ENCODE measurements at regions not wholly inside any gene's neighbourhood (a gene's known extent, or its start where the extent isn't known, plus 50 kb on each side); places are given as distances from the start of the nearest gene placed in this dataset.
"Not testable (repeated sequence)": the region's sequence is repeated elsewhere in the genome, so short reads cannot be mapped to it uniquely, and the experiment has no call there.

DNA sequence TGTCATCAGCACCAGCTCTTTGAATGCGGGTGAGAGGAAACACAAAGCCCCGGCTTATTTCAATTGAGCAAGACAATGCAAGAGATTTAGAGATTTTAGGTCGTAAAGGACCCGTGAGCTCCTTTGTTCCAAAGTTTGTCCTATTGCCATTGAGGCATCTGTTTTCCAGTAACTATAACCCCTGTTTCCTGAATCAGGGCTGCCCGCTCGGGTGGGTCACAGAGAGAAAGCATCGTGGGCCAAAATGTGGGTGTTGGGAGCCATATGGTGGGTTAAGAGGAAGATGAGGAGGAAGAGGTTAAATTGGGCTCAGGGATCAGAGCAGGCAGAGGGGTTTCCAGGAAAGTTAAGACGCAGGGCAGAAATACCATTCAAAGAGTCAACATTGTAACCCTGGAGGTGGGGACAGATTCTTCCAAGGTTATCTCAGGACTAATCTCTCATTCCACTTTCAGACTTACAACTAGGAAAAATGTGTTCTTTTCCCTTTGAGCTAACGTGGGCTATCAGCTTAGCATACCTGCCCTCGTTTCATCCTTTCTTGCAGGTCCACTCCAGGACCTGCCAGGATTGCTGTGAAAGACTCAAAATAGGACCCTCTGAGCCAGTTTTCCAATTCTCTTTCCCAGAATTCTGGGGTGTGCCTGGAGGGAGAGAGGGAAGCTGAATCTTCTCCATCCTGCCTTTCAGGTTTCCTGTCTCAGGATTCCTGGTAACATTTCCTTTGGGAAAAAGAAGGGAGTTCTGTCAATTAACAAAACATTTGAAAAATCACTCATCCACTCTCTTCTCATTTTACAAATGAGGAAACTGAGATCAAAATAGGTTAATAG, 95.5 kb upstream of the TAF11L2 start:
- Histone ChIP-seq H3K9ac (ENCODE audit: low read length) (peak overlapping the region; percentile 28), H3K27ac (ENCODE audit: low read length) (peak overlapping the region; percentile 19), H3K4me1 (ENCODE audit: control insufficient read depth, low read depth, low read length) (peaks cover 64% of the 10 kb centered on the region), H3K36me3 (ENCODE audit: control insufficient read depth, low read depth, low read length) (no peaks in the 10 kb centered on the region), H3K4me3 (ENCODE audit: low read length) (peak overlapping the region; percentile 42), H3K9me3 (ENCODE audit: control insufficient read depth, low read depth, low read length) (no peaks in the 10 kb centered on the region), H3K27me3 (ENCODE audit: control insufficient read depth, insufficient read depth, low read length) (peaks cover 28% of the 10 kb centered on the region)

DNA sequence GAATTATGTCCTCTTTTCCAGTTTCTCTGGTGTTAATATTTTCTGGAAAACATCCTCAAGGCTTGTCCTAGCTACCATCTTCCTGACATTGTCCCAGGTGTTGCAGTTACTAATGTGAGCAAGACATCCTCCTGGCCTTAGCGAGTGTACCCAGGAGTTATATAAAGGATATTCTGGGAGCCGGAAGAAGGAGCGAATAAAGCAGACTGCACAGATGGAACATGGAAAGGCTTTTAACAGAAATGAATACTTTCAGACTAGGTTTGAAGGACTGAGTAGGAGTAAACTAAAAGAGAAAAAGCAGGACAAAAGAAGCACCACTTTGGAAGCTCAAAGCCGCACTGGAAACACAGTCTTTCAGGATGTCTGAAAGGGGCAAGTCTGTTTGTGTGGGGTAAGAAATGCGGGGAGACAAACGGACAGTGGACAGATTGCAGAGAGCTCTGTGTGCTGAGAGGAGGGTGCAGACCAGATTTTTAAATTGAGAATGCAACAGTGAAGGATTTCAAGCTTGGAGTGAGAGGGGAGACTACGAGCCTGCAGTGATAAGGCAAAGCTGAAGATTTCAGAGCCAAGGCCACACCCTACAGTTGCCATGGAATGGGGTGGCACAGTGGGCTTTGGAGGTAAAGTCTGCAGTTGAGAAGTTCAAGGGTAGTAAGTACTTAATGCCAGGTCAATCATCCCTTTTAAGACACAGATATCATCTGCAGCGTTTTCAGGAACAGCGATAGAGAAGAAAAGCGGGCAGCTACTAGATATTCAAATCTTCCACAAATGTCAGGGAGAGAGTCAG, 94.1 kb upstream of the TAF11L2 start:
- H3K4me1 ChIP-seq (ENCODE audit: control insufficient read depth, low read depth, low read length), result peaks cover 57% of the 10 kb centered on the region
- no peaks in the 10 kb centered on the region for H3K36me3 ChIP-seq (ENCODE audit: control insufficient read depth, low read depth, low read length)
- H3K27ac ChIP-seq (ENCODE audit: low read length), result no peak overlapping the region
- no peak overlapping the region for H3K4me3 ChIP-seq (ENCODE audit: low read length)
- H3K9ac ChIP-seq (ENCODE audit: low read length), result no peak overlapping the region
- peaks cover 27% of the 10 kb centered on the region for H3K27me3 ChIP-seq (ENCODE audit: control insufficient read depth, insufficient read depth, low read length)
- H3K9me3 ChIP-seq (ENCODE audit: control insufficient read depth, low read depth, low read length), result no peaks in the 10 kb centered on the region

DNA sequence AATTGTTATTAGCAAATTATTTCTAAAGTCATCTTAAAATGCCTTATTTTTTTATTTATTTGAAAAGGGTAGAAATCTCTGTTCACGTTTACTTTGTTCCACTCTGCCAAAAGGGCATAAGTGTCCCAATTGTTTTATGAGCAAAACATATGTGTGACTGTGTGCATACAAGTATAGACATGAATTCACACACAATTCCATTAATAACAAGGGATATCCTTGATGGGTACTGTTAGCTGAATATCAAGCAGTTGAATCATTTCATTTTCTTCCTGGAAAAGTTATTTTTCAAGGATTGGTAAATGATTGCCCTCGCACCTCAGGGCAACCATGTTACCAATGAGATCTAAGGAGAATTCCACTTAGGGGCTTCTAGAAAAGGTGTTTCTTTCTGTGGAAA, 92.1 kb upstream of the TAF11L2 start:
- H3K9ac ChIP-seq (ENCODE audit: low read length), result no peak overlapping the region
- H3K4me1 ChIP-seq (ENCODE audit: control insufficient read depth, low read depth, low read length), result peaks cover 41% of the 10 kb centered on the region
- no peaks in the 10 kb centered on the region for H3K36me3 ChIP-seq (ENCODE audit: control insufficient read depth, low read depth, low read length)
- no peak overlapping the region for H3K4me3 ChIP-seq (ENCODE audit: low read length)
- peaks cover 21% of the 10 kb centered on the region for H3K27me3 ChIP-seq (ENCODE audit: control insufficient read depth, insufficient read depth, low read length)
- H3K9me3 ChIP-seq (ENCODE audit: control insufficient read depth, low read depth, low read length), result no peaks in the 10 kb centered on the region
- H3K27ac ChIP-seq (ENCODE audit: low read length), result no peak overlapping the region

DNA sequence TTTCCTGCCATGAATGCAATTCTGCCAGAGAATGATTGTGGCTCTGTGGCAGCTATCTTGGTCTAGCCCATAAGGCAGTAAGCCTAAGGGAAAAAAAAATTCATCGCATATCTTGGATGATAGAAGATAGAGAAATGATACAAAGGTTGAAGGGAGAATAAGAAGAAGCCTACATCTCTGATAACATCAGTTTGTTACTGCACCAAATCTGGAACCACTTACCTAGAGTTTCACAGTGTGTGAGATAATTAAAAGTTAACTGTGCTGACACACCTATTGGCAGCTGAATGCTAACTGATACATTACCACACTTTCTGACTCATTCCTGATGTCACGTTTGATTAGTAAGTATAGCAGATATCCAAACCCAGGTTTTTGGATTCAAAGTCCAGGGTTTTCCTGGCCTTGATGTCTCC, 91.6 kb upstream of the TAF11L2 start:
- H3K9ac ChIP-seq (ENCODE audit: low read length), result no peak overlapping the region
- H3K36me3 ChIP-seq (ENCODE audit: control insufficient read depth, low read depth, low read length), result no peaks in the 10 kb centered on the region
- H3K27me3 ChIP-seq (ENCODE audit: control insufficient read depth, insufficient read depth, low read length), result peaks cover 21% of the 10 kb centered on the region
- no peaks in the 10 kb centered on the region for H3K9me3 ChIP-seq (ENCODE audit: control insufficient read depth, low read depth, low read length)
- peaks cover 36% of the 10 kb centered on the region for H3K4me1 ChIP-seq (ENCODE audit: control insufficient read depth, low read depth, low read length)
- H3K27ac ChIP-seq (ENCODE audit: low read length), result no peak overlapping the region
- H3K4me3 ChIP-seq (ENCODE audit: low read length), result no peak overlapping the region

DNA sequence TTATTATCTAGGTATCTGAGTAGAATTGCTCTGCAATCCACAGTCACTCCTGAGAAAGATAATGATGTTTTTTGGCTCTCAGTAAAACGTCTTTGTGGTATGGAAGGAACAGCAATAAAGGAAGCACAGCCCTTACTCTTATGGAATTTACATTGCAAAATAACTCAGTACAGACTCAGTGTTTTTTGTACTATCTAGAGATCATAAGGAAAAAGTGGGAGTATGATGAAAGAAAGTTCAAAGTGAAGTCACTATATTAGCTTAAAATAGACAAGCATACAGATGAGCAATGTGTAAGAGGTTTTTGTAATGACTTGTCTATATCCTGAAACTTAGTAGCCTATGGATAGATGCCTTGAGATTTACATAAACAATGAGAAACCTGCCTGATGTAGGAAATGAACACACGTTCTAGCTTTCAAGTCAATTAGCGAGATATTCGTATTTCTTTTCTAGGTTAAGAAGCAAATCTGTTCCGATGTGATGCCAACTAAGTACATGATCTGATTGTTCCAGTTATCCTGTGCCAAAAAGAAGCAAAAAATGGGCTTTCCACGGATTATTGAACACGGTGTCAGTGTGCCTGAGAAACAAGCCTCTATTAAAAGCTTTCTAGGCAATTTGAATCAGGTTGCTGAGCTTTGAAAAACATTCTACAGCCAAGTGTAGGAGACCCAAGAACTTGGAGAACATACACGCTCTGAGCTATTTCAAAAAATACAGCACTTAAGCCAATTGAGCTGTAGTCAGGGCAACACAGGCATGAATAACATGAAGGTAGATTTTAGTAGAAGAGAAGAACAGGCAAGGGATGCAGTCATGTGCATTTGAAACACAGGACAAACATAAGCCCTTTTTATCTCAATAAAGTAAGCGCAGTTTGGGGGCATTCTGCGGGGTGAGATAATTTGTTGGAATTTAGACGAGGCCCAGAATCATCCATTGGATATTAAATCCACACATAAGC, 86.3 kb upstream of the TAF11L2 start:
- Histone ChIP-seq H3K9me3 (ENCODE audit: control insufficient read depth, low read depth, low read length) (no peaks in the 10 kb centered on the region), H3K4me3 (ENCODE audit: low read length) (no peak overlapping the region), H3K27ac (ENCODE audit: low read length) (no peak overlapping the region), H3K36me3 (ENCODE audit: control insufficient read depth, low read depth, low read length) (no peaks in the 10 kb centered on the region), H3K4me1 (ENCODE audit: control insufficient read depth, low read depth, low read length) (peaks cover 13% of the 10 kb centered on the region), H3K9ac (ENCODE audit: low read length) (no peak overlapping the region), H3K27me3 (ENCODE audit: control insufficient read depth, insufficient read depth, low read length) (no peaks in the 10 kb centered on the region)

DNA sequence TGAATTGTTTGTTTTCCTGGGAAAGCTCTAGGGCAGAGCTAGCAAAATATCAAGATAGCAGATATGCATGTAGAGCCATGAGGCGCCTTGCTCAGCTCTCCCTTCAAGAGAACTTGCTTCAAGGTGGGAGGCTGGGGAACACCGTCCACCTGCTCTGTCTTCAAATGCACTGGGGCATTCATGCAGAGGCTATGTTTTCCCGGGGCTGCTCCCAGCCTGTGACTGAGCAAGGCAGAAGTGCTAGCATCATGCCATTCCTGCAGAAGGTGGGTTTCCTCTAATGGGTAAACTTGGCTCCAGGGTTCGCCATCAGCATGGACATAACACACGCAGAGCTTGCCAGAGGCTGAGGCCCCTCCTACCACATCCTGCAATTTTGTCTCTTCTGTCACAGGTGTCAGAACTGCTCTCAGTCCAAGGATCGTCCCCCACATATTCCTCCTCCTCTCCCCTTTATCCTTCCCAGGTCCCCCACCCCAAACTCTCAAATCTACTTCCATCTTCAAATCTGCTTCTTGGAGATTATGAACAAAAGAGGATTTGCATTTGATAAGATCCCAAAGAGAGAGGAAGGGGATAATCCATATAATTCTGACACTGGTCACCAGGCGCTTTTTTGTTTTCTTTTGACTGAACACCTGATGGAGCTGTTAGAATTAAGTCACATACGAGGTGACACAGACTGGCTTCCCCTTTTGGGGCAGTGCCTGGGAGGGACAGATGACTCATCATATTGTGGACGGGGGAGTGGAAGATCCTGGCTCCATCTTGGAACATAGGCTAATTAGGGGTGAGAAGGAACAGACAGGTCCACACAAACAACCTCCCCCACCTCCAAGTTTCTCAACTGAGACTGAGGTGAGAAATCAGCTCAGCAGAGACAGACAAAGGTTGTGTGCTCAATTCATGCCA, 85.0 kb upstream of the TAF11L2 start:
- Histone ChIP-seq H3K4me1 (ENCODE audit: control insufficient read depth, low read depth, low read length) (peaks cover 13% of the 10 kb centered on the region), H3K4me3 (ENCODE audit: low read length) (no peak overlapping the region), H3K9me3 (ENCODE audit: control insufficient read depth, low read depth, low read length) (no peaks in the 10 kb centered on the region), H3K27me3 (ENCODE audit: control insufficient read depth, insufficient read depth, low read length) (no peaks in the 10 kb centered on the region), H3K36me3 (ENCODE audit: control insufficient read depth, low read depth, low read length) (no peaks in the 10 kb centered on the region), H3K27ac (ENCODE audit: low read length) (no peak overlapping the region), H3K9ac (ENCODE audit: low read length) (no peak overlapping the region)

DNA sequence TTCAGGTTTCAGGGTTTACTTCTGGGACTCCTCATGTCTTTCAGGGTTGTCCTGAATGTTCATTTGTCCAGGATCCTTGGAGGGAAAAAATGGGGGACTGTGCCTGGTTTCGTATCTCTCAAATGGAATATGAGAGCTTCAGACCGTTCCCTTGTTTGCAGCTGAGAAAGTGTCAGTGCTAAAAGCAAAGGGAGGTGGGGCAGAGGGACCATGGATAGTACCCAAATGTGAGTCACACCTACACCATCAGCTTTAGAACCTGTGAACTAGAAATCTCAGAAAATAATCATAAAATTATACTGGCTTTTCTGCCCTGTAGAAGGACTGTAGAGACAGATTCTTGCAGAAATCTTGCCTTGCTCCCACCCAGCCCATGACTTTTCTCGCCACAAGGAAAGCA, 84.3 kb upstream of the TAF11L2 start:
- Histone ChIP-seq H3K9ac (ENCODE audit: low read length) (no peak overlapping the region), H3K9me3 (ENCODE audit: control insufficient read depth, low read depth, low read length) (no peaks in the 10 kb centered on the region), H3K4me3 (ENCODE audit: low read length) (no peak overlapping the region), H3K36me3 (ENCODE audit: control insufficient read depth, low read depth, low read length) (no peaks in the 10 kb centered on the region), H3K27ac (ENCODE audit: low read length) (no peak overlapping the region), H3K27me3 (ENCODE audit: control insufficient read depth, insufficient read depth, low read length) (no peaks in the 10 kb centered on the region), H3K4me1 (ENCODE audit: control insufficient read depth, low read depth, low read length) (peaks cover 13% of the 10 kb centered on the region)

DNA sequence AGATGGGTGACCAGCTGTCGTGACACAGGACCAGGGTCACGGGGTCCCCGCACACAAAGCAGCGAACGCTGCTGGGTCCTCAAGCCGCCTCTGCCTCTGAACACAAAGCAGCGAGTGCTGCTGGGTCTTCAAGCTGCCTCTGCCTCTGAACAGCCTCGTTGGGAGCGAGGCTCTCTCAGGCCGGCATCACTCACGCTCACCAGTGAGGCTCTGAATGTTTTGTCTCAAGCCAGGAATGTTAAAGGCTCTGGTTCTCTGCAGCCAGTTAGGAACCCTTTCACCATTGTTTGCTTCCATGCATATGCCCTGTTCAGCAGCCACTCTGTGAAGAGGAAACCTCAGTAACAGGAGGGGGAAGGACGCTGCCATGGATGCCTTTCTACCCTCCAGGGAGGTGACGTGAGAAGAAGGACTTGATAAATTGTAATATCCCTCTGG, 82.7 kb upstream of the TAF11L2 start:
- Histone ChIP-seq H3K36me3 (ENCODE audit: control insufficient read depth, low read depth, low read length) (no peaks in the 10 kb centered on the region), H3K27ac (ENCODE audit: low read length) (no peak overlapping the region), H3K27me3 (ENCODE audit: control insufficient read depth, insufficient read depth, low read length) (no peaks in the 10 kb centered on the region), H3K9me3 (ENCODE audit: control insufficient read depth, low read depth, low read length) (no peaks in the 10 kb centered on the region), H3K4me1 (ENCODE audit: control insufficient read depth, low read depth, low read length) (peaks cover 16% of the 10 kb centered on the region), H3K9ac (ENCODE audit: low read length) (no peak overlapping the region), H3K4me3 (ENCODE audit: low read length) (no peak overlapping the region)

DNA sequence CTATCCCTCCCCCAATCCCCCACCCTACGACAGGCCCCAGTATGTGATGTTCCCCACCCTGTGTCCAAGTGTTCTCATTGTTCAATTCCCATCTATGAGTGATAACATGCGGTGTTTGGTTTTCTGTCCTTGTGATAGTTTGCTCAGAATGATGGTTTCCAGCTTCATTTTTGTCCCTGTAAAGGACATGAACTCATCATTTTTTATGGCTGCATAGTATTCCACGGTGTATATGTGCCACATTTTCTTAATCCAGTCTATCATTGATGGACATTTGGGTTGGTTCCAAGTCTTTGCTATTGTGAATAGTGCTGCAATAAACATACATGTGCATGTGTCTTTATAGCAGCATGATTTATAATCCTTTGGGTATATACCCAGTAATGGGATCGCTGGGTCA, 81.7 kb upstream of the TAF11L2 start:
- not testable (repeated sequence) for H3K9me3 ChIP-seq (ENCODE audit: control insufficient read depth, low read depth, low read length); H3K4me3 ChIP-seq (ENCODE audit: low read length); H3K27ac ChIP-seq (ENCODE audit: low read length); H3K36me3 ChIP-seq (ENCODE audit: control insufficient read depth, low read depth, low read length); H3K9ac ChIP-seq (ENCODE audit: low read length); H3K27me3 ChIP-seq (ENCODE audit: control insufficient read depth, insufficient read depth, low read length)
- peaks cover 16% of the 10 kb centered on the region for H3K4me1 ChIP-seq (ENCODE audit: control insufficient read depth, low read depth, low read length)

DNA sequence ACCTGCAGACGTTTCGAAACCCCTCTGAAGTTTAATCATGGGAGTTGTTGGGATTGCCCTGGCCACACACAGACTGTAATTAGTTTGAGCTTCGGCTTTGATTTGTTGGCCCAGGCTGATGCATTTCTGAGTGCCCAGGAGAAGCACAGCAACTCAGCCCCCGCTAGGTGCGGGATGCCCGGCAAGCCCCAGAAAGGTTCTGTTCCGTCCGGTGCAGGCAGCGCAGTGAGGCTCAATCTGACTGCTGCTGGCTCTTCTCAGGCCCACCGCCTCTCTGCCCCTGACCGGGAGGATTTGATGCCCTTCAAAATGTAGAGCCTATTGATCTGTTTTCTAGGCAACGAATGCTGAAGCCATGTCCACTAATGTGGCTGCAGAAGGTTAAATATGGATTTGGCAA, 73.4 kb upstream of the TAF11L2 start:
- no peaks in the 10 kb centered on the region for H3K36me3 ChIP-seq (ENCODE audit: control insufficient read depth, low read depth, low read length)
- peaks cover 14% of the 10 kb centered on the region for H3K4me1 ChIP-seq (ENCODE audit: control insufficient read depth, low read depth, low read length)
- H3K27ac ChIP-seq (ENCODE audit: low read length), result no peak overlapping the region
- H3K9me3 ChIP-seq (ENCODE audit: control insufficient read depth, low read depth, low read length), result no peaks in the 10 kb centered on the region
- no peak overlapping the region for H3K4me3 ChIP-seq (ENCODE audit: low read length)
- no peaks in the 10 kb centered on the region for H3K27me3 ChIP-seq (ENCODE audit: control insufficient read depth, insufficient read depth, low read length)
- no peak overlapping the region for H3K9ac ChIP-seq (ENCODE audit: low read length)
